ENCODE measurements at regions not wholly inside any gene's neighbourhood (a gene's known extent, or its start where the extent isn't known, plus 50 kb on each side); places are given as distances from the start of the nearest gene placed in this dataset.
A peak's percentile ranks its signal among the peaks of the same experiment; 100 is the strongest.

DNA sequence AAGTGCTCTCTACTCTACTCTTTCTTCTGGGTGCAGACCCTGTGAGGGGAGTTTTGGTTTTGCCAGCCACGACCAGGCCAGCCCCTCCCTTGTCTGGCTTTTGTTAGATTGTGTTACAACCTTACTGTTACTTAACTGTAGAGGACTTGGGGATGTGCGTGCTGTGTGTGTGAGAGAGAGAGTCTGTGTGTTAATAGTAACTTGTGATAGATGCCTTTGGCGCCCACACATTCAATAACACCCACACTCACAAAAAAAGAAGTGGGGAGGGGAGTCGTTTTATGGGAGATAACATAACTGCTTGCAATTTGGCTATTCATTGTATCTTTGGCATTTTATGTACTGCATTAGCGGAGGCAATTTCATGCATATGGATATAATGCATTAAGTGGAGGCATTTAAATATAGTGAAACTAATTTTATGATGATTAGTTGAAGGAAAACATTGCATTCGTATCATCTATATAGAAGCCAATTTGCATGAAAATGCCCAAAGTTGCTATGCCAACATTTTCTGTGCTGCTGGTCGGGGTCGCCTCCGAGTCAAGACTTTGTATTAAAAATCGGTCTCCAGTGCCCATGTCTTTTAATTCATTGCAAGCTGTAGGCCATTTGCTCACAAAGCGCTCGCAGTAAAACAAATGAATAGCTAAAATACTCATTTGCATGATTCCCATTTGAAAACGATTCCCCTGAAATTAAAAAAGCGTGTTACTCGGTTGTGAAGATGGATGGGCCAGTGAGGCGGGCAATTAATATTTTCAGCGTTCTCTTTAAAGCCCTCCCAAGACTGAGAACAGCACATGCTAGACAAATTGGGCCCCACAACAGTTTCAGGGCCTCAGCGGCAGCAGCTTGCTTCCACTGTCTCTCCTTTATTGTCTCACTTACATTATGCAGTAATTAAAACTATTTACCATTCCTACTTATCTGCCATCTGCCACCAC is 158.5 kb upstream of the SMAD3 start:
- no peak for DNase-seq

DNA sequence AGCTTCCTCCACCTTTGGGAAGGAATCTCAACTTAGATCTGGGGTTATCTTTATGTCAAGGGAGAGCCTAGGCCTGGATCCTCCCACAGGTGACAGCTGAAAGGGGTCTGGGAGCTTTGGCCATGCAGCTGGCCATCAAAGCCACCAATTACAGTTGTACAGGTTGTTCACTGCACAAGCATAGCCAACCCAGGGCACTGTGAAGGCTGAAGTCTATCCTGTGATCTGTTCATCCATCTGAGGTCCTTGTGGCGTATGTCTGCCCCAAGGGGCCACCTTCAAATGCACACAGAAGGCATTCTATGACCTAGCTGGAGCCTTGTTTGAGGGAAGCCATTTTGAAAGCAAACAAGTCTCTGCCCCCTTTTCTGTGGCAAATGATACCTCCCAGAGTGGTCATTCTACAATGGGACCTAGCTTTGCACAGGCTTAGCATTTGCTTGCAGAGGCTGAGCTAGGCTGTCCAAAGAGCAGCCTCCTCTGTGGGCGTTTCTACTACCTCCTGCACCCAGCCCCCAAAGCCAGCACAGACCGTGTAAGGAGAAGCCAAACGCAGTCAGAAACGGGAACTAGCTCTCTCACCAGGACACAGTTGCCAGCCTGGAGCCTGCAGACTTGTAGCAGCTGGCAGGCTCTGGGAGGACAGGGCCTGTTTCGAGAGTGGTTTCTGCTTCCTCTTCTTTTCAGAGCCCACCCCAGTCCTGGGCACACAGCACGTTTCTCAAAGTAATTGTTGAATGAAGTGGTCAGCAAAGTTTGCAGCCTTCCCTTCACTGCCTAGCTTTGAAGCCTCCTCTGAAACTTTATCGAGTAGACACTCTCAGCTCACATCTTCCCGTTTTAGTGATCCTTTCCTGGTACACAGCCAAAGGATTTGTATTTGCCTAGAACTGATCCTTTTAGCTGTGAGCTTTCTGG is 157.3 kb upstream of the SMAD3 start:
- peak; percentile 34 for DNase-seq

DNA sequence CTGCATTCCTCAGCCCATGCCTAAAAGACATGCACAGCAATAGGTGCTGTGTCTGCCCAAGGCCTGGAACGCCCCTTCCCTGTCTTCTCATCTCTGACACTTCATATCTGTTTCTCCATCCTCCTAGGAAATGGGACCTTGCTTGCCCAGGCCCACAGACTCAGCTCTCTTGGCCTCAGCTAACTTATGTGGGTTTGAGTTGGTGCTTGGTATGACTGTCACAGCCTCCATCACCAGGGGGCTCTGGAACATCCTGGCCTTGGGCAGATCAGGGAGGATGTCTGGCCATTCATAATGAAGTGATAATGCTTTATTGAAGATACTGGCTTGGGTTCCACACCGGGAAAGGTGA is 156.7 kb upstream of the SMAD3 start:
- no peak for DNase-seq

DNA sequence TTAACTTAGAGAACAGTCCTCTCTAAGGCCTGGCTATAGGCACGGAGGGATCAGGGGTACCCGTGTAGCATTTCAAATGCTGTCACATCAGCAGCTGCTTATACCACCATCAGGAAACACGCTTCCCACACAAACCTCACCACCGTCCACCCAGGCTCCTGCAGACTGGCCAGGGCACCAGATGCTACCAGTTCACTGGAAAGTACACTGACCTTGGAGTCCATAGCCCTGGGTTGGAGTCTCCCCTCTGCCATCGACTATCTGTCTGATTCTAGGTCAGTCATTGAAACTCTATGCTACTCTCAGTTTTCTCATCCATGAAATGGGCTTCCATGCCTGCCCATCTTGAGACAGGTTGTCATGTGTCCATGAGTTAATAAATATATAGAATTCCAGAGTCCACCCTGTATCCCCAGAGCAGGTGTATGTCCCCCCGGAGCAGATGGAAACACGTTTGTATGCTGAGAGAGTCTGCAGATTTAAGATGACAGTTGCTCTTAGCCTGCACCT is 156.0 kb upstream of the SMAD3 start:
- DNase-seq: no peak

DNA sequence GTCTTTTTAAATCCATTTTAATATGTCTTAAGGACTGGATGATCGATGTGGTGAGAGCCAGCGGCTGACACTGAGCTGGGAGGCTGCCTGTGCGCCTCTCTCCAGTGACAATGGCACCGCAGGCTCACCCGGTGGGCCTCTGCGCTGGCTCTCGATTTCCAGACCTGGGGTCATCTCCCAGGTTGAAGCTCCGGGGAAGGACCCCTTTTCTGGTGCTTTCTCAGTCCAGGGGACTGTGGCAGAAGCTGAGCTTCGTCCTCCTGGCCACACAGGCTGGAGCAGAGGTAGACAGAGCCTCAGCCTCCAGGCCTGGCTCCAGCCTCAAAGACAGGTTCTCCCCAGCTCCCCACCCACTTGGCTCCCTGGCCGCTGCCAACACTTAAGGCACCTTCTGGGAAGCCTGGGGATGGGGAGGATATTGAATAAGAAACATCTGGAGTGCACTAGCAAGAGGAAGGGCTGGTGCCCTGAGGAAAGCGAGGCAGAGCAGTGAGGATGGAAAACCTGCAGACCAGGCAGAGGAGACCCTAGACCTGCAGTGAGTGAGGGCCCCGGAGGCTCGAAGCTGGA is 154.2 kb upstream of the SMAD3 start:
- no peak for DNase-seq

DNA sequence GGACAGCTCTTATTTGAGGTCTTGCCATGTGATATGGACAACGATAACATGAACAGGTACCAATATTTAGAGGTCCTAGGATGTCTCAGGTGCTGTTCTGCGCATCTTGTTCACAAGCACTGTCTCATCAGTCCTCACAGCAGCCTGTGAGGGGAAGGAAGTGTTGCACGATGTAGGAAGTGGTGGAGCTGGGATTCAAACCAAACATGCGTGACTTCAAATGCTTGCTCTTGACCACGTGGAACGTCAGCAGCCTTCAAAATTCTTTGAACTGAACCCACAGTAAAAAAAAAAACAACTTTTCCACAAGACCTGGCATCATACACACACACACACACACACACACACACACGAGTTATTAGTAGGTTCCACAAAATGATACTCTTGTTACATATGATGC is 153.4 kb upstream of the SMAD3 start:
- DNase-seq: no peak

DNA sequence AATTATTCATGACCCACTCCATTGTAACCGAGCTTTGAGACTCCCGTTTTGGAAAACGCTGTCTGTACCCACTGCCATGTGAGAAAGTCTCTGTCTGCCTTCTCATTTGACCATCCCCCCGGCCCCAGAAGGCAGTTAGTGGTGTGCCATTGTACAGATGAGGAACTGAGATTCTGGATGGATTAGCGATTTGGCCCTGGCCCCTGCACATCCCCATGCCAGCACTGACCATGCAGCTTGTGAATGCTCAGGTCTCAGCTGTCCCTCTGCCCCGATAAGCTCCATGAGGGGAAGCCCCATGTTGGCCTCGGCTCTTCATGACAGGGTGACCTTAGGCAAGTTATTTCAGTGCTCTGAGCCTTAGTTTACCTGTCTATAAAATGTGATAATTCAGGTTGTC is 153.0 kb upstream of the SMAD3 start:
- no peak for DNase-seq

DNA sequence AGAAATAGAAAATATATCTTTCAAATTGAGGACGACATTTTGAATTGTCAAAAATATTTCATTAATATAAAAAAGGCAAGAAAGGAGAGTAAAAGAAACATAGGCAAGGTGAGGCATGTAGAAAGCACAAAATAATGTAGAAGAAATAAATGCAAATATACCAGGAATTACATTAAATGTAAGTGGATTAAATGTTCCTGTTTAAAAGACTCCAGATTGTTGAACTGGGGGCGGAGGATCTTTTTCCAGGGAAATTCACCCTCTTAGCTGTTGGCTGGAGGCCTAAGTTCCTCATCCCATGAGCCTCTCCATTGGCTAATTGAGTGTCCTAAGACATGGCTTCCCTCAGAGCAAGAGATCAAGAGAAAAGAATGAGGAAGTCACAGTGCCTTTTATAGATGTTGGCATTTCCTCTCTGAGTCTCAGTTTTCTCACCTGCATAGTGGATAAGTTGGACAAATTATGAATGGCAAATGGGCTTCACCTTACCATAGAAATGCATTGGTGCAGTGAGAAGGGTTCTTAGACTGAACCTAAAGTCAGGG is 147.4 kb upstream of the SMAD3 start:
- no peak for DNase-seq

DNA sequence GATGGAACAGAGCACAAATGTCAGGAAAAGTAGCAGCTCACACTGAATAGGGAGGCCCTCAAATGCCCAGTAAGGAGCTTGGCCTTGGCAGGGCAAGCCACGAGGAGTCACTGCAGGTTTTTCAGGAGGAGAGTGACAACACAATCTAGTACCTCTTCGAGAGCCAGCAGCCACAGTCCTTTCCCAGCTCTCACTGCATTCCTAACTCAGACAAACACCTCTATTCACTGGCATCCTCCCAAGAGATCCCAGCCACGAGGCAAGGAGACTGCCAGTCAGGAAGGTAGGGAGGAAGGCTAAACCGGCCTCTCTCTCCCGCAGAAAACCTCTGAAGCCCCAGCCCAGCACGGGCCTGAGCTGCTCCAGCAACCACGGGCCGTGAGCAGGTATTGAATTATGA is 146.0 kb upstream of the SMAD3 start:
- DNase-seq: no peak

DNA sequence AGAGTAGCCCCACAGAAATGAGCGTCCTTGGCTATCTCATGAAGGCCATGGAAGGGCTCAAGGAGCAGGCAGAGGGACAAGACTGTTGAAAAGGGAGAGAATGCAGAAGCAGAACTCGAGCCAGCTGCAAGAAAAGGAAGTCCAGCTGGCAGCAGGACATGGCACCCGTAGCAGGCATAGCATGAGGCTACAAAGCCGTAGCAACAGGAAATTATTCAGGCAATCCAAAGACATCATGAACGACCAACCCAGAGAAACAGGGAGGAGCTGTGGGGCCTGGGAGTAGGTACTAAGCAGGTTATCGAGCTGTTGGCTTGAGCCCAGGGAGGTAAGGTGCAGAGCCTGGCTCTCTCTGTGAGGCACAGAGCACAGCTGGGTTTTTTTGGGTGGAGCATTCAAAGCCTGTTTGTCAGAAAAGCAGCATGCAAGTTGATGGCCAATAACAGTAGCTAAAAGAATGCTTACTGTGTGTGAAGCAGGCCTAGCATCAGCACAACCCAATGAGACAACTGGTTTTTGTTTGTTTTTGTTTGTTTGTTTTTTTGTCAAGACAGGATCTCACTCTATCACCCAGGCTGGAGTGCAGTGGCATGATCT is 144.0 kb upstream of the SMAD3 start:
- DNase-seq: no peak

DNA sequence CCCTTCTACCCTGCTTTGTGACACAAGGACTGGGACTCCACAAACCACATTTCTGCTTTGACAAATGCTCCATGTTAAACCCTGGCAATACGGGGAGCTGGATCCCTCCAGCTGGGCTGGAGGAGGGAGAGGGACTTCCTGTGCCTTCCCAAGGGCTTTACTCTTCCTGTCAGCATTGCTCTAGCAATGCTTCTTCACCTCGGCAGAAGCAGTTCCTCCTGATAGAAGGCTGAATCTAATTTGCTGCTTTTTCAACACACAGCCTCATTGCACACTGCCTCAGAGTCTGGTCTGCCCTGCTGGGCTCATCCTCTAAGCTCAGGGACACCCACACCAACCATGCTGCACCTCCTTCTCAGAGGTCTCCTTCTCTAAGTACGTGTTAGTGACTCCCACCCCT is 142.8 kb upstream of the SMAD3 start:
- DNase-seq: no peak

DNA sequence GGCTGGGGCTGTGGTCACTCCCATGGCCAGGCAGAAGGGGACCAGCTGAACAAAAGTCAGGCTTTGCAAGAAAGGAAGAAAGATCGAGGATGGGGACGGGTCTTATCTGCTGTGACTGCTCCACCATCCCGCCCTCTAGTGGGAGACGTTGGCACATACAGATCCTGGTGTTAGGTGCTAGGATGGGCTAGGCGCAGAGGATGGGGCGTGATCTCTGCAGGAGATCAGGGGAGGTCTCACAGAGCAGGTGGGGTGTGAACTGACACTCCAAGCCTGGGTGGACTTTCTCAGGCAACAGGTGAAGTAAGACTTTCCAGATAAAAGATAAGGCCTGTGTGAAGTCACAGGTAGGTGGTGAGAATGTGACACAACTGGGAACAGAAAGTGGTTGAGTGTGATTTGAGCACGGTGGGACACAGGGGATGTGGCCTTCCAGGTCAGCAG is 141.9 kb upstream of the SMAD3 start:
- DNase-seq: no peak

DNA sequence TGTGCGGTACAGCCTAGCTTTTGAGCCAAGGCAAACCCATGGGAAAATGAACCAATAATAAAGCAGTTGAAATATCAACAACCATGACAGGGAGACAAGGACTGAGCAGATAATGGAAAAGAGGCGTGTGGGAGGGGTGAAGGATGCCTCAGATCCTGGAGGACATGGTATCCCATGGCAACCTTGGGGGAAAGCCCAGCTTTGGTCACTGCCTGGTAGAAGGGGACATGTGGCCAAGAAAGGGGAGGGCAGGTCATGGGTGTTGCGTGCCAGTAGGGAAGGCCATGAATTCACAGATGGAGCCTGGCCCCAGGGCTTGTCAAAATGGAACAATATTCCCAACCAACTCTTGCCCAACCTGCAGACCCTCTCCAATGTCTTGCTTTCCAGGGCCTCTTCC is 140.5 kb upstream of the SMAD3 start:
- DNase-seq: no peak

DNA sequence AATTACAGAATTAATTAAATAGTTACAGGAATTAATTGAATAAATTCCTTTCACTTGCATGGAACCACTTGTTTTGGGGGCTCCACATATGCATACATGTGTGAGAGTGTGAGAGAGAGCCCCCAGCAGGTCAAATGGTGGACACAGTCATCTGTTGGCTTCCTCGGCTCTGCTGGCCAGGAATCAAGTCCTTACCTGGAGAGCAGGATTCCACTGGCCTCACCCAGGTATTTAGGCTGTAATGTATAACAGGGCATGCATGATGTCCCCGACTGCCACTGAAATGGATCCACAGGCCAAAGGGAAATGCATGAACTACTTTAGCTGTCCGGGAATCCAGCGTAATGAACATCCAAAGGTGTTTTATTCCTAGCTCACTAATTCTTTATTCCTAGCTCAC is 139.7 kb upstream of the SMAD3 start:
- no peak for DNase-seq

DNA sequence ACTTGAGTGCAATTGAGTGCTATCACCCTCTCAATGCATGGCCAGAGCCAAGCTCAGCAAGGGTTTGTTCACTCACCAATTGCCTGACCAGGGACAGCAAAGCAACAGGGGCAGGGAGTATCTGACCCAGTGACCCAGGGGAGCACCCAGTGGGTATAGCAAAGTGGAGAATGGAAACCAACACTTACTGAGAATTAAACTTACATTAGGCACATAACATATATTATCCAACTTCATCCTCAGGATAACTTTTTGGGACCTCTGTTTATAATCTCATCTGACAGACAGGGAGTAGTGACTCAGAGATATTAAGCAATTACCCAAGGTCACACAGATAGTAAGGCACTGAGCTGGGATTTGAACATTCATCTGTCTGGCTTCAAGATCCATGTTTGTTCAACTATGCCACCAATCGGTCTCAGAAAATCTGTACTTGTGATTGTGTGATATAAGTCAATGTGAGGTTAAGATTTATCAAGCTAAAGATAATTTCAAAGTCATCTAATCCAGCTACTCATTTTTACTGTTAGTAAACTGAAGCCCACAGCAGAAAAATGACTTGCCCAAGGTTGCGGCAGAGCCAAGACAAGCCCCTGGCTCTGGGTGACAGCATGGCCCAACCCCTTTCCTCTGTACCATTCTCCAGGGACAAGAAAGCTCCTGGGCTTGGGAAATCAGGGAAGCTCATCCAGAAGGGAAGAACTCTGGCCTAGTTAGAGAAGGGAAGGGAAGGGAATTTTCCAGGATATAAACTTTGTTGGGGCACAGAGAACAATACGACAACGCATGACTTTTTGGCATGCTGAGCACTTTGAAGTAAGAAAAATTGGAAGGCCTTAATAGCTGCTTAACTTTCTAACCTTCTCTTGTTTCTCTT is 138.0 kb upstream of the SMAD3 start:
- DNase-seq: no peak

DNA sequence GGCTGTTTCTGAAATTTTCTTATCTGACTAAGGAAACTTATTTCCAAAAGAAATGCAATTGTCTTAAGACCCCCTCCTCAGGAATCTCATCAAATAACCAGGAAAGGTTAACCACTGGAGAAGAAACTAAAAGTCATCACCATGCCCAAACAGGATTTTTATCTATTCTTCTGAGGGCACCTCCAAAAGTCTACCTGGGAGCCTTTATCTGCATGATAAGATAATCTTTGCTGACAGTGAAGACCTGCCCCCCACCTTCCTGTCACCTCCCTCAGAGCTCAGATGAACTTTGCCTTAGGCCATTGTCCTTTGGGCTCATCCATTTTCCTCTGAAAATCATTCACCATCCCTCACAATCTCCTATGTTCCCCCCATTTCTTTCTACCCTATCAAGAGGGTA is 137.3 kb upstream of the SMAD3 start:
- DNase-seq: no peak

DNA sequence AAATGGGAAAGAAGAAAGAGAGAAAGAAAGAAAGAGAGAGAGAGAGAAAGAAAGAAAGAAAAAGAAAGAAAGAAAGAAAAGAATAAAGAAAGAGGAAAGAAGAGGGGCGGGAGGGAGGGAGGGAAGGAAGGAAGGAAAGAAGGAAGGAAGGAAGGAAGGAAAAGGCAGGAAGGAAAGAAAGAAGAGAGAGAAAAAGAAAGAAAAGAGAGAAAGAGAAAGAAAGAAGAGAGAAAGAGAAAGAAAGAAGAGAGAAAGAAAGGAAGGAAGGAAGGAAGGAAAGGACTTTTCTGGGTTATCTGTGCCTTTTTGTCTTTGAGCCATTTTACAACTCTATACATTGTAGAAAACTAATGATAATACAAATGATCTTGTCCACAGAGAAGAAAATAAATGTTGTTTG is 136.6 kb upstream of the SMAD3 start:
- DNase-seq: no peak

DNA sequence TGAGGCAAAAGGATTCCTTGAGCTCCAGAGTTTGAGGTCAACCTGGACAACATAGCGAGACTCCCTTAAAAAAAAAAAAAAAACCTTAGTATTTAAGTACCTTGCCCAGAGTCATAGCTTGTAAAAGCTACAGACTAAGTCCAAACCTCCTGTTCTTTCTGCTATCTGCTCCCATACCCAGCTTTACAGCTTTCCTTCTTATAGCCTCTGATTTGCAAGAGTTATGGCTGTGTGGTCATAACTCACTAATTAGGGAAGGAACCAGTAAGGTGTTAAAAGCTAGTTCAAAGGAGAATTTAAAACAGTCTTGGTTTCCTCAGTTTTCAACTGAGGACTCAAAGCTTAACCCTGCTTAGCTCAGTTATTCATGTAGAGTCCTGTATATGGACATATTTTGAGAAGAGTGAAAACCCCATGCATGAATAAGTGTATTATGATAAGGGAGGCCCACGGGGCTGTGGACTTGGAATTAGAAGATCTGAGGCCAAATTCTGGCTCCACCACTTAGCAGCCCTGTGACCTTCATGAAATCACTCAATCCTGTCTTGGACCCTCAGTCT is 135.5 kb upstream of the SMAD3 start:
- DNase-seq: no peak

DNA sequence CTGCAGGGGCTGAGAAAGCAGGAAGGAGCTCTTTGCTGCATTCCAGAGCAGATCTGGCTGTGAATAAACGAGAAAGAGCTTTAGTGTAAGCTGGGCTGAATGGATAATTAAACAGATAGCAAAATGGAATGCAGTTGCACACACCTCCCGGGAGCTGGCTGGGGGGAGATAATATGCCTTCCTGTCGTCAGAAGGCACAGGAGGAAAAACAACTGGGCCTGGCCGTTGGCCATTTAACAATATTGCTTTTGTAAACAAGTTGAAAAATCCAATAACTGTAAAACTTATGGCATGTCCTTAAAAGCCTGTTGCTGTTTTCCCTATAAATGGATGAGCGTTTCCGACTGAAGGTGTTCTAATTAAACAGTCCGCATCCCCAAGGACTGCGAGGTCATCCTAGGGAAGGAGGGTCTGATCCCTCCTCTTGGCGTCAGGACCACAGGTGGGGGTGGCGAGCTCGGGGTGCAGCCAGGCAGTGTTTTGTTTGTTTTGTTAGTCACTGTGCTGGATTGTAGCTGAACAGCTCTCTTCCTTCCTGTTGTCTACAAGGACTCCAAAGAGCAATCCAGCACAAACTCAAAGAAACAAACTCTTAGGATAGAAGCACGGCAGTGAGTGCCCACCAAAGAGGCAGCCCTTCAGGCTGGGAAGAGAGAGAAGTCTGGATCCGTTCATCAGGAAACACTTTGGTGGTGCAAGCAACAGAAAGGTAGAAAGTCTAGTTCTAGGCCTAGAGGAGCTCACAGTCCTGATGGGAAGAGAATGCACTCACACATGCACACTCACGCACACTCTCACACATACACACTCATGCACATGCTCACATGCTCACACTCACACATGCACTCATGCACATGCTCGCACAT is 133.4 kb upstream of the SMAD3 start:
- DNase-seq: peak; percentile 68

DNA sequence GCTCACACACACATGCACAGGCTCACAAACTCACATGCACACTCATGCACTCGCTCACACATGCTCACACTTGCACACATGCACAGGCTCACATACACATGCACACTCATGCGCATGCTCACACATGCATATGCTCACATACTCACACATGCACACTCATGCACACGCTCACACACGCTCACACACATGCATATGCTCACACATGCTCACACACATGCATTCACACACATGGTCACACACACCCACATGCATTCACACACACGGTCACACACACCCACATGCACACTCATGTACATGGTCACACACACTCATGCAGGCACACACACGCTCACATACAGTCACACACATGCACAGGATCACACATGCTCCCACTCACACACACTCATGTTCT is 132.8 kb upstream of the SMAD3 start:
- no peak for DNase-seq
